Right lobe of liver (tissue), 4 donors: ENCODE measurements at regions not wholly inside any gene's neighbourhood (a gene's known extent, or its start where the extent isn't known, plus 50 kb on each side); places are given as distances from the start of the nearest gene placed in this dataset.
"Not testable (repeated sequence)": the region's sequence is repeated elsewhere in the genome, so short reads cannot be mapped to it uniquely, and the experiment has no call there.

ENCODE experiments used
- POLR2A ChIP-seq: fragments of 450-650 bp; IDR thresholded peaks from one replicate; pipeline ENCODE4 v1.6.1; 2017; ENCODE audit warnings: antibody characterized with exemption, mild to moderate bottlenecking
- TF ChIP-seq, protein P1 (sequence below), 4 donors: fragments of 200-600 bp in 3 of 4; fragments of 450-650 bp in 1 of 4; IDR thresholded peaks; one replicate each; pipeline versions ENCODE4 v1.5.1 to v1.8.0; 2016 to 2022; ENCODE audit warnings: antibody characterized with exemption in 4 of 4, mild to moderate bottlenecking in 2 of 4
- donor health status: DM: no; HTN: no; CAD: no.
- donor health status: DM: no; HTN: no; CAD: no.
- donor health status: DM: no; HTN: yes; CAD: no.

DNA sequence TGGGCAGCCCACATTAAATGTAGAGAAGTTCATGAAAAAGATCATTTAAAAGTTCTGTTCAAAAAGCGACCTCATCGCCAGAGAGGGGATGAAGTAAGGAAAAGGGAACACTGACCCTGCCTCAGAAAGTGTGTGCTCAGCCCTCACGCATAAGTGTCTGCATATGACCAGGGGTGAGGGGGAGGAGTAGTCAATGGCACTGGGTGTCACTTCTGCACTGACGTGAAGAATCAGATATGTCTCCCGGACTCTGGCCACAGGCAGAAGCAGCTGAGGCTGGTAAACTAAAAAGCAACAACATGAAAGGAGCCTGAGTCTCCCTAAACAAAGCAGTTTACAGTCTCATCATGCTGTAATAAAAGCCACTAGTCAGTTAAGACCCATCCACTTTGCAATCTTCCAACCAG, 168.5 kb downstream of the AVL9 start:
- TF ChIP-seq, protein P1, sequence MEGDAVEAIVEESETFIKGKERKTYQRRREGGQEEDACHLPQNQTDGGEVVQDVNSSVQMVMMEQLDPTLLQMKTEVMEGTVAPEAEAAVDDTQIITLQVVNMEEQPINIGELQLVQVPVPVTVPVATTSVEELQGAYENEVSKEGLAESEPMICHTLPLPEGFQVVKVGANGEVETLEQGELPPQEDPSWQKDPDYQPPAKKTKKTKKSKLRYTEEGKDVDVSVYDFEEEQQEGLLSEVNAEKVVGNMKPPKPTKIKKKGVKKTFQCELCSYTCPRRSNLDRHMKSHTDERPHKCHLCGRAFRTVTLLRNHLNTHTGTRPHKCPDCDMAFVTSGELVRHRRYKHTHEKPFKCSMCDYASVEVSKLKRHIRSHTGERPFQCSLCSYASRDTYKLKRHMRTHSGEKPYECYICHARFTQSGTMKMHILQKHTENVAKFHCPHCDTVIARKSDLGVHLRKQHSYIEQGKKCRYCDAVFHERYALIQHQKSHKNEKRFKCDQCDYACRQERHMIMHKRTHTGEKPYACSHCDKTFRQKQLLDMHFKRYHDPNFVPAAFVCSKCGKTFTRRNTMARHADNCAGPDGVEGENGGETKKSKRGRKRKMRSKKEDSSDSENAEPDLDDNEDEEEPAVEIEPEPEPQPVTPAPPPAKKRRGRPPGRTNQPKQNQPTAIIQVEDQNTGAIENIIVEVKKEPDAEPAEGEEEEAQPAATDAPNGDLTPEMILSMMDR (IDR thresholded peaks at IDR 0.05): not testable (repeated sequence)
- TF ChIP-seq POLR2A: not testable (repeated sequence)
